ENCODE measurements at regions not wholly inside any gene's neighbourhood (a gene's known extent, or its start where the extent isn't known, plus 50 kb on each side); places are given as distances from the start of the nearest gene placed in this dataset.

DNA sequence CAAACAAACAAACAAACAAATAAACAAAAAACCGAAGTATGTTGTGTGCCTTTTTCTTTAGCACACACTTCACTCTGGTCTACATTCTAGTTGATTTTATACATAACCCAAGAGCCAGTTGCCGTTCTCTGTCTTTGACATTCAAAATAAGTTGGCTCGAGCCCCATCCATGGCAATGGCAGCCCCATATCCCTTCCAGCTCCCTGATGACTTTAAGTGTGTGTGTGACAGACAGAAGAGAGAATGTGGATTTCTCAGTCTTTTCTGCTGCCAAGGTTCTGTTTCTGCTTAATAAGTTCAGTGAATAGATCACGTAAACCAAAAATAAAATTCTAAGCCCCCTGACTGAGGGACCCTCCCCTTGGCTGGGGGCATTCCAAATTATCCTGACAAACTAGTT, 100.6 kb upstream of the TENM4 start:
- TF ChIP-seq EZH2 (IDR thresholded peaks at IDR 0.05; ENCODE audit: borderline replicate concordance) (no peak), EZH2phosphoT487 (IDR thresholded peaks at IDR 0.05; ENCODE audit: low read depth, severe bottlenecking, unreplicated experiment) (no peak)
- TF ChIP-seq, protein P1, sequence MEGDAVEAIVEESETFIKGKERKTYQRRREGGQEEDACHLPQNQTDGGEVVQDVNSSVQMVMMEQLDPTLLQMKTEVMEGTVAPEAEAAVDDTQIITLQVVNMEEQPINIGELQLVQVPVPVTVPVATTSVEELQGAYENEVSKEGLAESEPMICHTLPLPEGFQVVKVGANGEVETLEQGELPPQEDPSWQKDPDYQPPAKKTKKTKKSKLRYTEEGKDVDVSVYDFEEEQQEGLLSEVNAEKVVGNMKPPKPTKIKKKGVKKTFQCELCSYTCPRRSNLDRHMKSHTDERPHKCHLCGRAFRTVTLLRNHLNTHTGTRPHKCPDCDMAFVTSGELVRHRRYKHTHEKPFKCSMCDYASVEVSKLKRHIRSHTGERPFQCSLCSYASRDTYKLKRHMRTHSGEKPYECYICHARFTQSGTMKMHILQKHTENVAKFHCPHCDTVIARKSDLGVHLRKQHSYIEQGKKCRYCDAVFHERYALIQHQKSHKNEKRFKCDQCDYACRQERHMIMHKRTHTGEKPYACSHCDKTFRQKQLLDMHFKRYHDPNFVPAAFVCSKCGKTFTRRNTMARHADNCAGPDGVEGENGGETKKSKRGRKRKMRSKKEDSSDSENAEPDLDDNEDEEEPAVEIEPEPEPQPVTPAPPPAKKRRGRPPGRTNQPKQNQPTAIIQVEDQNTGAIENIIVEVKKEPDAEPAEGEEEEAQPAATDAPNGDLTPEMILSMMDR (IDR thresholded peaks at IDR 0.05; ENCODE audit: poor library complexity), result no peak
